Muscle layer of colon (tissue), 2 donors: ENCODE measurements at regions not wholly inside any gene's neighbourhood (a gene's known extent, or its start where the extent isn't known, plus 50 kb on each side); places are given as distances from the start of the nearest gene placed in this dataset.

Experiments
- H3K27ac ChIP-seq: one replicate; pipeline ENCODE4 v1.7.0; 2013; ENCODE audit warnings: low read depth, mild to moderate bottlenecking, low read length, moderate library complexity
- H3K27me3 ChIP-seq, 2 donors: one replicate each; pipeline ENCODE4 v1.7.0; 2013; ENCODE audit warnings: low read length in 2 of 2, mild to moderate bottlenecking in 2 of 2; ENCODE audit not compliant: insufficient read depth in 2 of 2, control insufficient read depth in 1 of 2
- H3K36me3 ChIP-seq: one replicate; pipeline ENCODE4 v1.7.0; 2013; ENCODE audit warnings: mild to moderate bottlenecking, low read length; ENCODE audit not compliant: insufficient read depth
- H3K4me1 ChIP-seq: one replicate; pipeline ENCODE4 v1.7.0; 2013; ENCODE audit warnings: mild to moderate bottlenecking, low read length; ENCODE audit not compliant: insufficient read depth
- H3K4me3 ChIP-seq, 2 donors: one replicate each; pipeline ENCODE4 v1.7.0; 2013; ENCODE audit warnings: low read length in 2 of 2, low read depth in 1 of 2, mild to moderate bottlenecking in 1 of 2, moderate library complexity in 1 of 2
- H3K9ac ChIP-seq: one replicate; pipeline ENCODE4 v1.7.0; 2013; ENCODE audit warnings: low read length
- H3K9me3 ChIP-seq: one replicate; pipeline ENCODE4 v1.7.0; 2013; ENCODE audit warnings: mild to moderate bottlenecking, low read length
- donor health status: abdominal sarcoma.
- donor health status: Adenocarcinoma of cecum.

GRCh38 chr2:133847591-133847990, 279.3 kb upstream of the NCKAP5 start:
- no peaks in the 10 kb centered on the region for H3K27me3 ChIP-seq

GRCh38 chr2:133848111-133848649, 279.9 kb upstream of the NCKAP5 start:
- no peak overlapping the region for H3K4me3 ChIP-seq
- H3K27me3 ChIP-seq: no peaks in the 10 kb centered on the region
- H3K9ac ChIP-seq: no peak overlapping the region
- no peaks in the 10 kb centered on the region for H3K4me1 ChIP-seq
- no peak overlapping the region for H3K27ac ChIP-seq
- no peaks in the 10 kb centered on the region for H3K36me3 ChIP-seq
- H3K9me3 ChIP-seq: no peaks in the 10 kb centered on the region

More at GRCh38 chr2:133847591-133847990, 279.3 kb upstream of the NCKAP5 start:
- Histone ChIP-seq H3K9ac (no peak overlapping the region), H3K4me1 (no peaks in the 10 kb centered on the region), H3K27ac (no peak overlapping the region), H3K9me3 (no peaks in the 10 kb centered on the region), H3K4me3 (no peak overlapping the region), H3K36me3 (no peaks in the 10 kb centered on the region)

- H3K4me1 ChIP-seq: no peaks in the 10 kb centered on the region
- H3K36me3 ChIP-seq: no peaks in the 10 kb centered on the region
- H3K27ac ChIP-seq: no peak overlapping the region
- H3K9ac ChIP-seq: no peak overlapping the region
- no peak overlapping the region for H3K4me3 ChIP-seq
- no peaks in the 10 kb centered on the region for H3K27me3 ChIP-seq
- H3K9me3 ChIP-seq: no peaks in the 10 kb centered on the region
These were observed 281.1 kb upstream of the NCKAP5 start for GRCh38 chr2:133849341-133849740.

- H3K9ac ChIP-seq: no peak overlapping the region
- no peaks in the 10 kb centered on the region for H3K36me3 ChIP-seq
- H3K4me3 ChIP-seq: no peak overlapping the region
- no peaks in the 10 kb centered on the region for H3K4me1 ChIP-seq
- H3K9me3 ChIP-seq: no peaks in the 10 kb centered on the region
- no peak overlapping the region for H3K27ac ChIP-seq
- no peaks in the 10 kb centered on the region for H3K27me3 ChIP-seq
These were observed 286.4 kb upstream of the NCKAP5 start for GRCh38 chr2:133854603-133855200.

- no peaks in the 10 kb centered on the region for H3K9me3 ChIP-seq
- H3K4me3 ChIP-seq: no peak overlapping the region
- H3K9ac ChIP-seq: no peak overlapping the region
- H3K4me1 ChIP-seq: no peaks in the 10 kb centered on the region
- no peaks in the 10 kb centered on the region for H3K36me3 ChIP-seq
- H3K27ac ChIP-seq: no peak overlapping the region
- no peaks in the 10 kb centered on the region for H3K27me3 ChIP-seq
These were observed 287.3 kb upstream of the NCKAP5 start for GRCh38 chr2:133855526-133855925.

- Histone ChIP-seq H3K9me3 (no peaks in the 10 kb centered on the region), H3K27ac (no peak overlapping the region), H3K27me3 (no peaks in the 10 kb centered on the region), H3K4me3 (no peak overlapping the region), H3K4me1 (no peaks in the 10 kb centered on the region), H3K36me3 (no peaks in the 10 kb centered on the region), H3K9ac (no peak overlapping the region)
These were observed 288.4 kb upstream of the NCKAP5 start for GRCh38 chr2:133856678-133857077.

- Histone ChIP-seq H3K9ac (no peak overlapping the region), H3K27ac (no peak overlapping the region), H3K27me3 (no peaks in the 10 kb centered on the region), H3K4me1 (no peaks in the 10 kb centered on the region), H3K36me3 (no peaks in the 10 kb centered on the region), H3K4me3 (no peak overlapping the region), H3K9me3 (no peaks in the 10 kb centered on the region)
These were observed 291.3 kb upstream of the NCKAP5 start for GRCh38 chr2:133859578-133859977.

GRCh38 chr2:133862400-133862977, 294.2 kb upstream of the NCKAP5 start:
- no peaks in the 10 kb centered on the region for H3K27me3 ChIP-seq

GRCh38 chr2:133863106-133863800, 295.0 kb upstream of the NCKAP5 start:
- Histone ChIP-seq H3K27ac (no peak overlapping the region), H3K4me1 (no peaks in the 10 kb centered on the region), H3K9ac (no peak overlapping the region), H3K4me3 (no peak overlapping the region), H3K9me3 (no peaks in the 10 kb centered on the region), H3K36me3 (no peaks in the 10 kb centered on the region), H3K27me3 (no peaks in the 10 kb centered on the region)

More at GRCh38 chr2:133862400-133862977, 294.2 kb upstream of the NCKAP5 start:
- H3K4me3 ChIP-seq: no peak overlapping the region
- H3K9ac ChIP-seq: no peak overlapping the region
- H3K4me1 ChIP-seq: no peaks in the 10 kb centered on the region
- no peak overlapping the region for H3K27ac ChIP-seq
- no peaks in the 10 kb centered on the region for H3K36me3 ChIP-seq
- no peaks in the 10 kb centered on the region for H3K9me3 ChIP-seq

- Histone ChIP-seq H3K27ac (no peak overlapping the region), H3K4me3 (no peak overlapping the region), H3K9ac (no peak overlapping the region), H3K9me3 (no peaks in the 10 kb centered on the region), H3K27me3 (no peaks in the 10 kb centered on the region), H3K36me3 (no peaks in the 10 kb centered on the region), H3K4me1 (no peaks in the 10 kb centered on the region)
These were observed 296.9 kb upstream of the NCKAP5 start for GRCh38 chr2:133865141-133865540.

- Histone ChIP-seq H3K9ac (no peak overlapping the region), H3K27ac (no peak overlapping the region), H3K36me3 (no peaks in the 10 kb centered on the region), H3K9me3 (no peaks in the 10 kb centered on the region), H3K4me1 (no peaks in the 10 kb centered on the region), H3K27me3 (no peaks in the 10 kb centered on the region), H3K4me3 (no peak overlapping the region)
These were observed 298.9 kb upstream of the NCKAP5 start for GRCh38 chr2:133867166-133867565.
